HUES64 (cell line): ENCODE measurements at regions not wholly inside any gene's neighbourhood (a gene's known extent, or its start where the extent isn't known, plus 50 kb on each side); places are given as distances from the start of the nearest gene placed in this dataset.

Experiments used
- H3K27ac ChIP-seq: 2 replicates; pipeline ENCODE4 v1.7.0; 2013; ENCODE audit warnings: low read depth, low read length, inconsistent platforms
- H3K27me3 ChIP-seq: 2 replicates; pipeline ENCODE4 v1.6.1; 2013; ENCODE audit warnings: mild to moderate bottlenecking, low read length; ENCODE audit not compliant: insufficient read depth
- H3K36me3 ChIP-seq: 2 replicates; pipeline ENCODE4 v1.6.1; 2013; ENCODE audit warnings: mild to moderate bottlenecking, low read length; ENCODE audit not compliant: insufficient read depth
- H3K4me1 ChIP-seq: 2 replicates; pipeline ENCODE4 v1.6.1; 2013; ENCODE audit warnings: mild to moderate bottlenecking, low read length, moderate library complexity; ENCODE audit not compliant: insufficient read depth
- H3K4me3 ChIP-seq: 2 replicates; pipeline ENCODE4 v1.5.1; 2013; ENCODE audit warnings: mild to moderate bottlenecking, low read length, moderate library complexity
- H3K9ac ChIP-seq: 2 replicates; pipeline ENCODE4 v1.6.1; 2013; ENCODE audit warnings: mild to moderate bottlenecking, low read depth, low read length
- H3K9me3 ChIP-seq: 2 replicates; pipeline ENCODE4 v1.6.1; 2013; ENCODE audit warnings: low read depth, low read length; ENCODE audit not compliant: insufficient read depth
- WGBS: fragments of 150-250, 120-280 bp; methylation state at CpG from one replicate; pipeline ENCODE4 v1.1.7; 2013; ENCODE audit warnings: missing lambda C conversion rate; 5-methylcytosine and 5-hydroxymethylcytosine counted together

GRCh38 chr10:63986536-63986935 is 465.3 kb downstream of the REEP3 start:
- WGBS: 89% methylated on average over 3 of the region's 3 CpGs
- no peak overlapping the region for H3K4me3 ChIP-seq
- peaks cover 51% of the 10 kb centered on the region for H3K9me3 ChIP-seq
- H3K36me3 ChIP-seq: no peaks in the 10 kb centered on the region
- no peaks in the 10 kb centered on the region for H3K4me1 ChIP-seq
- no peaks in the 10 kb centered on the region for H3K27me3 ChIP-seq
- no peak overlapping the region for H3K27ac ChIP-seq
- no peak overlapping the region for H3K9ac ChIP-seq

GRCh38 chr10:63987212-63987611 is 466.0 kb downstream of the REEP3 start:
- H3K4me3 ChIP-seq: no peak overlapping the region
- H3K4me1 ChIP-seq: no peaks in the 10 kb centered on the region
- peaks cover 53% of the 10 kb centered on the region for H3K9me3 ChIP-seq
- H3K27me3 ChIP-seq: no peaks in the 10 kb centered on the region
- H3K9ac ChIP-seq: no peak overlapping the region
- H3K36me3 ChIP-seq: no peaks in the 10 kb centered on the region
- WGBS: 68% methylated on average over 2 of the region's 2 CpGs
- H3K27ac ChIP-seq: no peak overlapping the region

GRCh38 chr10:63994371-63994770 is 473.2 kb downstream of the REEP3 start:
- WGBS: 93% methylated on average over 7 of the region's 7 CpGs
- H3K36me3 ChIP-seq: no peaks in the 10 kb centered on the region

GRCh38 chr10:64007157-64007556 is 486.0 kb downstream of the REEP3 start:
- 91% methylated on average over 8 of the region's 8 CpGs for WGBS
- no peak overlapping the region for H3K4me3 ChIP-seq

More at GRCh38 chr10:63994371-63994770, 473.2 kb downstream of the REEP3 start:
- H3K27me3 ChIP-seq: no peaks in the 10 kb centered on the region
- no peak overlapping the region for H3K4me3 ChIP-seq
- no peak overlapping the region for H3K27ac ChIP-seq
- peaks cover 24% of the 10 kb centered on the region for H3K9me3 ChIP-seq
- no peaks in the 10 kb centered on the region for H3K4me1 ChIP-seq
- no peak overlapping the region for H3K9ac ChIP-seq

GRCh38 chr10:64010711-64011110 is 489.5 kb downstream of the REEP3 start:
- H3K4me3 ChIP-seq: no peak overlapping the region
- H3K4me1 ChIP-seq: peaks cover 7% of the 10 kb centered on the region
- no peak overlapping the region for H3K9ac ChIP-seq
- no peaks in the 10 kb centered on the region for H3K36me3 ChIP-seq
- no peaks in the 10 kb centered on the region for H3K27me3 ChIP-seq
- H3K27ac ChIP-seq: no peak overlapping the region
- peaks cover 16% of the 10 kb centered on the region; the same call in 1 of the 2 replicates for H3K9me3 ChIP-seq

More at GRCh38 chr10:64007157-64007556, 486.0 kb downstream of the REEP3 start:
- H3K9me3 ChIP-seq: peaks cover 16% of the 10 kb centered on the region; the same call in 1 of the 2 replicates
- peaks cover 6% of the 10 kb centered on the region for H3K4me1 ChIP-seq
- H3K27me3 ChIP-seq: no peaks in the 10 kb centered on the region
- no peak overlapping the region for H3K9ac ChIP-seq
- H3K36me3 ChIP-seq: no peaks in the 10 kb centered on the region
- H3K27ac ChIP-seq: no peak overlapping the region

GRCh38 chr10:64011912-64012714 is 490.9 kb downstream of the REEP3 start:
- WGBS: 71% methylated on average over 5 of the region's 7 CpGs
- H3K27me3 ChIP-seq: no peaks in the 10 kb centered on the region
- 0 out of 2 replicates have a peak, but pooled peaks cover 2% of the 10 kb centered on the region for H3K9me3 ChIP-seq
- no peaks in the 10 kb centered on the region for H3K36me3 ChIP-seq
- H3K4me3 ChIP-seq: no peak overlapping the region
- no peak overlapping the region for H3K9ac ChIP-seq
- H3K27ac ChIP-seq: no peak overlapping the region
- peaks cover 7% of the 10 kb centered on the region for H3K4me1 ChIP-seq

GRCh38 chr10:64014281-64014680 is 493.1 kb downstream of the REEP3 start:
- no peak overlapping the region for H3K9ac ChIP-seq
- 86% methylated on average over 1 of the region's 1 CpG for WGBS
- no peaks in the 10 kb centered on the region for H3K36me3 ChIP-seq
- no peaks in the 10 kb centered on the region for H3K9me3 ChIP-seq
- no peak overlapping the region for H3K27ac ChIP-seq
- H3K4me1 ChIP-seq: peaks cover 7% of the 10 kb centered on the region
- H3K27me3 ChIP-seq: no peaks in the 10 kb centered on the region
- H3K4me3 ChIP-seq: no peak overlapping the region

- no peaks in the 10 kb centered on the region for H3K36me3 ChIP-seq
- peaks cover 12% of the 10 kb centered on the region for H3K9me3 ChIP-seq
- H3K27ac ChIP-seq: no peak overlapping the region
- no peaks in the 10 kb centered on the region for H3K27me3 ChIP-seq
- H3K4me1 ChIP-seq: no peaks in the 10 kb centered on the region
- no peak overlapping the region for H3K4me3 ChIP-seq
- H3K9ac ChIP-seq: no peak overlapping the region
- 94% methylated on average over 4 of the region's 4 CpGs for WGBS
Observed at GRCh38 chr10:64023926-64024470, 502.8 kb downstream of the REEP3 start.

- H3K4me1 ChIP-seq: no peaks in the 10 kb centered on the region; the same call in 1 of the 2 replicates
- no peak overlapping the region for H3K27ac ChIP-seq
- H3K27me3 ChIP-seq: no peaks in the 10 kb centered on the region
- H3K4me3 ChIP-seq: no peak overlapping the region
- H3K9me3 ChIP-seq: no peaks in the 10 kb centered on the region
- H3K9ac ChIP-seq: no peak overlapping the region
- H3K36me3 ChIP-seq: no peaks in the 10 kb centered on the region
- WGBS: 93% methylated on average over 3 of the region's 3 CpGs
Observed at GRCh38 chr10:64033711-64034110, 512.5 kb downstream of the REEP3 start.

- Histone ChIP-seq H3K27ac (no peak overlapping the region), H3K27me3 (no peaks in the 10 kb centered on the region), H3K4me1 (no peaks in the 10 kb centered on the region; the same call in 1 of the 2 replicates), H3K36me3 (no peaks in the 10 kb centered on the region), H3K9me3 (no peaks in the 10 kb centered on the region), H3K9ac (no peak overlapping the region), H3K4me3 (no peak overlapping the region)
- 82% methylated on average over 10 of the region's 10 CpGs for WGBS
Observed at GRCh38 chr10:64036321-64036930, 515.2 kb downstream of the REEP3 start.

- no peak overlapping the region for H3K4me3 ChIP-seq
- H3K4me1 ChIP-seq: no peaks in the 10 kb centered on the region; the same call in 1 of the 2 replicates
- WGBS: 89% methylated on average over 9 of the region's 9 CpGs
- H3K27me3 ChIP-seq: no peaks in the 10 kb centered on the region
- H3K9me3 ChIP-seq: no peaks in the 10 kb centered on the region
- H3K9ac ChIP-seq: no peak overlapping the region
- H3K27ac ChIP-seq: no peak overlapping the region
- H3K36me3 ChIP-seq: no peaks in the 10 kb centered on the region
Observed at GRCh38 chr10:64037071-64037661, 516.0 kb downstream of the REEP3 start.
